ENCODE measurements at regions not wholly inside any gene's neighbourhood (a gene's known extent, or its start where the extent isn't known, plus 50 kb on each side); places are given as distances from the start of the nearest gene placed in this dataset.

GRCh38 chr2:12183032-12183645, 436.7 kb downstream of the LPIN1 start:
- TF ChIP-seq CTCF (IDR thresholded peaks at IDR 0.05; ENCODE audit: borderline replicate concordance, extremely low read depth, low read length, poor library complexity, severe bottlenecking) (no peak), EZH2 (IDR thresholded peaks at IDR 0.05; ENCODE audit: borderline replicate concordance, low read depth, low read length, severe bottlenecking) (no peak)
